H1 (cell line): ENCODE measurements at regions not wholly inside any gene's neighbourhood (a gene's known extent, or its start where the extent isn't known, plus 50 kb on each side); places are given as distances from the start of the nearest gene placed in this dataset.

Source experiments
- CEBPB ChIP-seq: IDR thresholded peaks from 2 replicates; pipeline ENCODE4 v1.6.1; 2012; ENCODE audit warnings: low read depth, low read length
- CTCF ChIP-seq, 3 experiments: IDR thresholded peaks; 1 replicate in 2 of 3; 2 replicates in 1 of 3; pipeline versions ENCODE4 v1.5.1 to v1.6.1; 2011; ENCODE audit warnings: low read length in 3 of 3, mild to moderate bottlenecking in 3 of 3, inconsistent platforms in 2 of 3, low read depth in 1 of 3, moderate library complexity in 1 of 3; ENCODE audit not compliant: insufficient read depth in 1 of 3; ENCODE audit errors: control extremely low read depth in 1 of 3
- EGR1 ChIP-seq: IDR thresholded peaks from 2 replicates; pipeline ENCODE4 v1.6.1; 2011; ENCODE audit warnings: low read depth, low read length, borderline replicate concordance
- GABPA ChIP-seq: IDR thresholded peaks from 2 replicates; pipeline ENCODE4 v1.6.1; 2011; ENCODE audit warnings: mild to moderate bottlenecking, low read length, moderate library complexity, borderline replicate concordance; ENCODE audit not compliant: insufficient read depth
- JUN ChIP-seq: IDR thresholded peaks from 2 replicates; pipeline ENCODE4 v1.6.1; 2011; ENCODE audit warnings: low read depth, mild to moderate bottlenecking, improper control_type of control experiment, low read length
- JUND ChIP-seq: IDR thresholded peaks from 2 replicates; pipeline ENCODE4 v1.6.1; 2011; ENCODE audit warnings: mild to moderate bottlenecking, improper control_type of control experiment, low read length
- MAFK ChIP-seq: IDR thresholded peaks from 2 replicates; pipeline ENCODE4 v1.6.1; 2012; ENCODE audit warnings: low read depth, mild to moderate bottlenecking, improper control_type of control experiment, low read length
- POLR2A ChIP-seq, 2 experiments: IDR thresholded peaks; 1 replicate in 1 of 2; 2 replicates in 1 of 2; pipeline ENCODE4 v1.6.1; 2011; ENCODE audit warnings: low read depth in 2 of 2, low read length in 2 of 2, mild to moderate bottlenecking in 2 of 2; ENCODE audit errors: control extremely low read depth in 1 of 2
- TAF1 ChIP-seq: IDR thresholded peaks from 2 replicates; pipeline ENCODE4 v1.6.1; 2011; ENCODE audit warnings: mild to moderate bottlenecking, low read depth, low read length

GRCh38 chr14:101320396-101320795, 240.9 kb upstream of the DIO3 start:
- TF ChIP-seq CTCF (IDR thresholded peaks at IDR 0.05; ENCODE audit: control extremely low read depth in 1 of 3, insufficient read depth in 1 of 3, low read depth in 1 of 3, low read length in 3 of 3) (no peak), JUND (no peak), EGR1 (no peak), JUN (no peak), CEBPB (no peak), POLR2A (IDR thresholded peaks at IDR 0.05; ENCODE audit: control extremely low read depth in 1 of 2, low read depth in 2 of 2, low read length in 2 of 2) (no peak), TAF1 (no peak), MAFK (no peak), GABPA (no peak)
